ENCODE measurements at regions not wholly inside any gene's neighbourhood (a gene's known extent, or its start where the extent isn't known, plus 50 kb on each side); places are given as distances from the start of the nearest gene placed in this dataset.

GRCh38 chr2:16223161-16223840, 283.0 kb downstream of the MYCN start:
- Histone ChIP-seq H3K4me3 (ENCODE audit: low read length) (no peak overlapping the region), H3K9me3 (ENCODE audit: low read length) (no peaks in the 10 kb centered on the region), H2AFZ (ENCODE audit: low read depth, low read length) (peak overlapping the region; percentile 36), H3K4me2 (ENCODE audit: low read length) (no peak overlapping the region), H3K36me3 (ENCODE audit: insufficient read depth, low read length) (no peaks in the 10 kb centered on the region), H3K9me2 (ENCODE audit: insufficient read depth, low read length) (no peaks in the 10 kb centered on the region), H3K27ac (ENCODE audit: low read length) (peak overlapping the region; percentile 9), H3K79me2 (replicated peaks; ENCODE audit: insufficient read depth, low read length) (no peaks in the 10 kb centered on the region), H4K20me1 (ENCODE audit: insufficient read depth) (no peaks in the 10 kb centered on the region), H3K27me3 (ENCODE audit: insufficient read depth, low read depth, low read length) (no peaks in the 10 kb centered on the region), H3K9ac (ENCODE audit: low read length) (peak overlapping the region; percentile 11), H3F3A (ENCODE audit: insufficient read depth, low read length, poor library complexity, severe bottlenecking) (no peaks in the 10 kb centered on the region)
- TF ChIP-seq EZH2 (IDR thresholded peaks at IDR 0.05; ENCODE audit: borderline replicate concordance, insufficient read depth, low read length, poor library complexity, severe bottlenecking) (no peak), TAF1 (IDR thresholded peaks at IDR 0.05; ENCODE audit: low read depth) (no peak), CTCF (IDR thresholded peaks at IDR 0.05; ENCODE audit: poor library complexity, severe bottlenecking) (no peak), SMC3 (conservative IDR thresholded peaks at IDR 0.05; ENCODE audit: poor library complexity) (no peak), REST (IDR thresholded peaks at IDR 0.05; ENCODE audit: borderline replicate concordance) (no peak), POLR2AphosphoS5 (IDR thresholded peaks at IDR 0.05) (no peak), MXI1 (conservative IDR thresholded peaks at IDR 0.05; ENCODE audit: poor library complexity, severe bottlenecking) (no peak), EP300 (conservative IDR thresholded peaks at IDR 0.05; ENCODE audit: poor library complexity, severe bottlenecking) (no peak), RAD21 (conservative IDR thresholded peaks at IDR 0.05) (no peak)

GRCh38 chr2:16222326-16222725, 282.0 kb downstream of the MYCN start:
- no peak overlapping the region for H3K4me3 ChIP-seq (ENCODE audit: low read length)
- no peaks in the 10 kb centered on the region for H3K9me3 ChIP-seq (ENCODE audit: low read length)
- H3K27ac ChIP-seq (ENCODE audit: low read length) = no peak overlapping the region
- no peaks in the 10 kb centered on the region for H3K36me3 ChIP-seq (ENCODE audit: insufficient read depth, low read length)
- no peaks in the 10 kb centered on the region for H4K20me1 ChIP-seq (ENCODE audit: insufficient read depth)
- peaks cover 5% of the 10 kb centered on the region for H3F3A ChIP-seq (ENCODE audit: insufficient read depth, low read length, poor library complexity, severe bottlenecking)
- no peaks in the 10 kb centered on the region for H3K27me3 ChIP-seq (ENCODE audit: insufficient read depth, low read depth, low read length)
- no peak overlapping the region for H3K4me2 ChIP-seq (ENCODE audit: low read length)
- H3K79me2 ChIP-seq (replicated peaks; ENCODE audit: insufficient read depth, low read length) = no peaks in the 10 kb centered on the region
- no peaks in the 10 kb centered on the region for H3K9me2 ChIP-seq (ENCODE audit: insufficient read depth, low read length)
- H3K9ac ChIP-seq (ENCODE audit: low read length) = no peak overlapping the region
- no peak overlapping the region for H2AFZ ChIP-seq (ENCODE audit: low read depth, low read length)
- TF ChIP-seq EP300 (conservative IDR thresholded peaks at IDR 0.05; ENCODE audit: poor library complexity, severe bottlenecking) (no peak), CTCF (IDR thresholded peaks at IDR 0.05; ENCODE audit: poor library complexity, severe bottlenecking) (no peak), RAD21 (conservative IDR thresholded peaks at IDR 0.05) (no peak), SMC3 (conservative IDR thresholded peaks at IDR 0.05; ENCODE audit: poor library complexity) (no peak), POLR2AphosphoS5 (IDR thresholded peaks at IDR 0.05) (no peak), MXI1 (conservative IDR thresholded peaks at IDR 0.05; ENCODE audit: poor library complexity, severe bottlenecking) (no peak), EZH2 (IDR thresholded peaks at IDR 0.05; ENCODE audit: borderline replicate concordance, insufficient read depth, low read length, poor library complexity, severe bottlenecking) (no peak), TAF1 (IDR thresholded peaks at IDR 0.05; ENCODE audit: low read depth) (no peak), REST (IDR thresholded peaks at IDR 0.05; ENCODE audit: borderline replicate concordance) (no peak)
